ENCODE measurements at regions not wholly inside any gene's neighbourhood (a gene's known extent, or its start where the extent isn't known, plus 50 kb on each side); places are given as distances from the start of the nearest gene placed in this dataset.

GRCh38 chr5:124537522-124537921 is 208.9 kb downstream of the ZNF608 start:
- TF ChIP-seq GATA3 (IDR thresholded peaks at IDR 0.05; ENCODE audit: low read depth, low read length) (no peak), GATA2 (IDR thresholded peaks at IDR 0.05; ENCODE audit: low read depth, low read length) (no peak)

- TF ChIP-seq GATA3 (IDR thresholded peaks at IDR 0.05; ENCODE audit: low read depth, low read length) (no peak), GATA2 (IDR thresholded peaks at IDR 0.05; ENCODE audit: low read depth, low read length) (no peak)
Observed at GRCh38 chr5:124537107-124537506, 209.3 kb downstream of the ZNF608 start.

GRCh38 chr5:124536333-124536732 is 210.1 kb downstream of the ZNF608 start:
- TF ChIP-seq GATA2 (IDR thresholded peaks at IDR 0.05; ENCODE audit: low read depth, low read length) (no peak), GATA3 (IDR thresholded peaks at IDR 0.05; ENCODE audit: low read depth, low read length) (no peak)

GRCh38 chr5:124530916-124531315 is 215.5 kb downstream of the ZNF608 start:
- no peak for TF ChIP-seq GATA2 (IDR thresholded peaks at IDR 0.05; ENCODE audit: low read depth, low read length)
- TF ChIP-seq GATA3 (IDR thresholded peaks at IDR 0.05; ENCODE audit: low read depth, low read length), result no peak

- no peak for TF ChIP-seq GATA3 (IDR thresholded peaks at IDR 0.05; ENCODE audit: low read depth, low read length)
Observed at GRCh38 chr5:124528838-124529237, 217.6 kb downstream of the ZNF608 start.

- no peak for TF ChIP-seq GATA2 (IDR thresholded peaks at IDR 0.05; ENCODE audit: low read depth, low read length)
- TF ChIP-seq GATA3 (IDR thresholded peaks at IDR 0.05; ENCODE audit: low read depth, low read length), result no peak
Observed at GRCh38 chr5:124527220-124527991, 219.0 kb downstream of the ZNF608 start.

- no peak for TF ChIP-seq GATA2 (IDR thresholded peaks at IDR 0.05; ENCODE audit: low read depth, low read length)
- no peak for TF ChIP-seq GATA3 (IDR thresholded peaks at IDR 0.05; ENCODE audit: low read depth, low read length)
Observed at GRCh38 chr5:124524552-124525232, 221.7 kb downstream of the ZNF608 start.

GRCh38 chr5:124523897-124524296 is 222.5 kb downstream of the ZNF608 start:
- TF ChIP-seq GATA3 (IDR thresholded peaks at IDR 0.05; ENCODE audit: low read depth, low read length), result no peak
- TF ChIP-seq GATA2 (IDR thresholded peaks at IDR 0.05; ENCODE audit: low read depth, low read length), result no peak

GRCh38 chr5:124522992-124523391 is 223.4 kb downstream of the ZNF608 start:
- TF ChIP-seq GATA2 (IDR thresholded peaks at IDR 0.05; ENCODE audit: low read depth, low read length) (no peak), GATA3 (IDR thresholded peaks at IDR 0.05; ENCODE audit: low read depth, low read length) (no peak)

GRCh38 chr5:124521461-124522230 is 224.8 kb downstream of the ZNF608 start:
- TF ChIP-seq GATA2 (IDR thresholded peaks at IDR 0.05; ENCODE audit: low read depth, low read length) (no peak), GATA3 (IDR thresholded peaks at IDR 0.05; ENCODE audit: low read depth, low read length) (no peak)

GRCh38 chr5:124519396-124519795 is 227.0 kb downstream of the ZNF608 start:
- TF ChIP-seq GATA3 (IDR thresholded peaks at IDR 0.05; ENCODE audit: low read depth, low read length) (no peak), GATA2 (IDR thresholded peaks at IDR 0.05; ENCODE audit: low read depth, low read length) (no peak)

GRCh38 chr5:124516567-124516966 is 229.9 kb downstream of the ZNF608 start:
- no peak for TF ChIP-seq GATA3 (IDR thresholded peaks at IDR 0.05; ENCODE audit: low read depth, low read length)
- TF ChIP-seq GATA2 (IDR thresholded peaks at IDR 0.05; ENCODE audit: low read depth, low read length), result no peak

GRCh38 chr5:124515497-124516245 is 230.8 kb downstream of the ZNF608 start:
- TF ChIP-seq GATA3 (IDR thresholded peaks at IDR 0.05; ENCODE audit: low read depth, low read length) (no peak), GATA2 (IDR thresholded peaks at IDR 0.05; ENCODE audit: low read depth, low read length) (no peak)

- TF ChIP-seq GATA2 (IDR thresholded peaks at IDR 0.05; ENCODE audit: low read depth, low read length), result no peak
- no peak for TF ChIP-seq GATA3 (IDR thresholded peaks at IDR 0.05; ENCODE audit: low read depth, low read length)
Observed at GRCh38 chr5:124514956-124515355, 231.5 kb downstream of the ZNF608 start.

Data from SH-SY5Y (cell line).